ENCODE measurements at regions not wholly inside any gene's neighbourhood (a gene's known extent, or its start where the extent isn't known, plus 50 kb on each side); places are given as distances from the start of the nearest gene placed in this dataset.

- ATAC-seq: no peak
- peaks cover 3% of the 10 kb centered on the region for H3K27me3 ChIP-seq
- no peak overlapping the region for H3K27ac ChIP-seq
- no peaks in the 10 kb centered on the region for H3K4me1 ChIP-seq
- no peaks in the 10 kb centered on the region for H3K9me3 ChIP-seq
- no peaks in the 10 kb centered on the region for H3K36me3 ChIP-seq
- 40 to 81% methylated on average over 1 to 5 of the region's 5 CpGs for WGBS, 2 donors (ENCODE audit: low coverage in 1 of 2)
- TF ChIP-seq POLR2A (IDR thresholded peaks at IDR 0.05): no peak
- TF ChIP-seq POLR2AphosphoS5 (IDR thresholded peaks at IDR 0.05): no peak
- TF ChIP-seq, protein P1, sequence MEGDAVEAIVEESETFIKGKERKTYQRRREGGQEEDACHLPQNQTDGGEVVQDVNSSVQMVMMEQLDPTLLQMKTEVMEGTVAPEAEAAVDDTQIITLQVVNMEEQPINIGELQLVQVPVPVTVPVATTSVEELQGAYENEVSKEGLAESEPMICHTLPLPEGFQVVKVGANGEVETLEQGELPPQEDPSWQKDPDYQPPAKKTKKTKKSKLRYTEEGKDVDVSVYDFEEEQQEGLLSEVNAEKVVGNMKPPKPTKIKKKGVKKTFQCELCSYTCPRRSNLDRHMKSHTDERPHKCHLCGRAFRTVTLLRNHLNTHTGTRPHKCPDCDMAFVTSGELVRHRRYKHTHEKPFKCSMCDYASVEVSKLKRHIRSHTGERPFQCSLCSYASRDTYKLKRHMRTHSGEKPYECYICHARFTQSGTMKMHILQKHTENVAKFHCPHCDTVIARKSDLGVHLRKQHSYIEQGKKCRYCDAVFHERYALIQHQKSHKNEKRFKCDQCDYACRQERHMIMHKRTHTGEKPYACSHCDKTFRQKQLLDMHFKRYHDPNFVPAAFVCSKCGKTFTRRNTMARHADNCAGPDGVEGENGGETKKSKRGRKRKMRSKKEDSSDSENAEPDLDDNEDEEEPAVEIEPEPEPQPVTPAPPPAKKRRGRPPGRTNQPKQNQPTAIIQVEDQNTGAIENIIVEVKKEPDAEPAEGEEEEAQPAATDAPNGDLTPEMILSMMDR (IDR thresholded peaks at IDR 0.05): no peak
- no peak for TF ChIP-seq EP300 (IDR thresholded peaks at IDR 0.05)
- no peak overlapping the region for H3K4me3 ChIP-seq
Measured at GRCh38 chr2:117631152-117631945, 183.1 kb upstream of the DDX18 start.

DNA sequence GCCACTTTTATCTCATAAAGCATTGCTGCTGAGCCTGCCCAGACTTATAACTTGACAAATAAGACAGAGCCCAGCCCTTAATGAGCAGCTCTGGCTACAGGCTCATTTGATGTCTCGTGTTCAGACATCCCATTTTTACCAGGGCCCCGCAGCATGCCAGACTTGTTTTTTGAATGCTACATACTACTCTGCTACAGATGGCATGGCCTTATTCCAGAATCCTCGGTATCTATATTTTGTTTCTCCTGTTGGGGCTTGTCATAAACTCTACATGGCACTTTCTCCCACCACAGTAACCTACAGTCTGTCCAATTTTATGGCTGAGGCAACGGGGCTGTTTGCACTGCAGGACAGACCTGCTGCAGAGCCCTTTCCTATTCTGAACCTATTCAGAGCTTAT lies 179.0 kb upstream of the DDX18 start:
- H3K4me3 ChIP-seq: no peak overlapping the region
- no peak for ATAC-seq
- H3K27me3 ChIP-seq: peaks cover 3% of the 10 kb centered on the region
- 61 to 74% methylated on average over 4 of the region's 4 CpGs for WGBS, 2 donors (ENCODE audit: low coverage in 1 of 2)
- H3K27ac ChIP-seq: no peak overlapping the region
- TF ChIP-seq POLR2AphosphoS5 (IDR thresholded peaks at IDR 0.05): no peak
- TF ChIP-seq POLR2A (IDR thresholded peaks at IDR 0.05): no peak
- no peaks in the 10 kb centered on the region for H3K36me3 ChIP-seq
- no peaks in the 10 kb centered on the region for H3K9me3 ChIP-seq
- no peaks in the 10 kb centered on the region for H3K4me1 ChIP-seq

DNA sequence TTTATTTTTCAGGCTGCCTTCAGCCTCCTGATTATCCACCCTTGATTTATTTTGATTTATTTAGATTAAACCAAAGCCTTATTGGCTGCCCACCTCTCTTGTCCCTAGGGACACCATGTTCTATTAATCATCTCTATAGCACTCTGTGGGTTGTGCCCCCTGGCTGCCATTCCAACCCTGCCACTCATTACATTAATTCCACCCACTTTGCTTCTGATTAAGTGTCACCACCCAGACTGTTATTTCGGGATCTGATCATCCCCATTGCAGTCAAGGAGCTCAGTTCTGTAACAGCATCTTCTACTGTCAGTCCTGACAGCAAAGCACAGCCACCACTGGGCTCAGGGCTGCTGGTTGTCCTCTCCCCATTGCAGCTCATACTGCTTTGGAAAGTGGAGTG lies 175.1 kb upstream of the DDX18 start:
- H3K27me3 ChIP-seq: no peaks in the 10 kb centered on the region
- no CpG with 5 or more reads among the region's 1 CpG for WGBS, 2 donors (ENCODE audit: low coverage in 1 of 2)
- H3K9me3 ChIP-seq: no peaks in the 10 kb centered on the region
- ATAC-seq: no peak
- H3K27ac ChIP-seq: no peak overlapping the region
- no peak overlapping the region for H3K4me3 ChIP-seq
- no peaks in the 10 kb centered on the region for H3K36me3 ChIP-seq
- H3K4me1 ChIP-seq: no peaks in the 10 kb centered on the region
- no peak for TF ChIP-seq POLR2A (IDR thresholded peaks at IDR 0.05)
- TF ChIP-seq EP300 (IDR thresholded peaks at IDR 0.05): no peak
- no peak for TF ChIP-seq POLR2AphosphoS5 (IDR thresholded peaks at IDR 0.05)
- TF ChIP-seq, protein P1 (IDR thresholded peaks at IDR 0.05): no peak

GRCh38 chr2:117644403-117644802 lies 170.1 kb upstream of the DDX18 start:
- no peak overlapping the region for H3K27ac ChIP-seq
- no peaks in the 10 kb centered on the region for H3K36me3 ChIP-seq
- TF ChIP-seq, protein P1 (IDR thresholded peaks at IDR 0.05): no peak
- no peak for TF ChIP-seq POLR2A (IDR thresholded peaks at IDR 0.05)
- no peak for TF ChIP-seq POLR2AphosphoS5 (IDR thresholded peaks at IDR 0.05)
- TF ChIP-seq EP300 (IDR thresholded peaks at IDR 0.05): no peak
- no peaks in the 10 kb centered on the region for H3K4me1 ChIP-seq
- H3K9me3 ChIP-seq: no peaks in the 10 kb centered on the region
- no peak overlapping the region for H3K4me3 ChIP-seq
- 36 to 58% methylated on average over 3 of the region's 3 CpGs for WGBS, 2 donors (ENCODE audit: low coverage in 1 of 2)
- no peaks in the 10 kb centered on the region for H3K27me3 ChIP-seq
- ATAC-seq: no peak

DNA sequence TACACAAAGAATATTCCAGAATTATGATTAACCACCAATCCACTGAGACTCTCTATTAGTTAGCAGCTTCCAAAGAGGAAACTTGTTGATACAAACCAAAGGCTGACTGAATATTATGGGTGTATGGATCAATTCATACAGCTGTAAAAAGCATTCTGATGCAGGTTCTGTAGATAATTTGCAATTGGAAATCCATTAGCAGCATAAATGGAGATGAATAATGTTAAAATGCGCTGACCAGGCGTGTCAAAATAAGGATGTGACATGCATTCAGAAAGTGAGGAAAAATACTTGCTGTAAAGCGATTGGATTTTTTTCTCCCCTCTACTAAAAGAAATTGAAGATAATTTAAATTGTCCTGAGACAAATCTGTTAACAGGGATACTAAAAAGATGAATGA lies 169.0 kb upstream of the DDX18 start:
- Histone ChIP-seq H3K4me3 (no peak overlapping the region), H3K36me3 (no peaks in the 10 kb centered on the region), H3K4me1 (no peaks in the 10 kb centered on the region), H3K27ac (no peak overlapping the region), H3K9me3 (no peaks in the 10 kb centered on the region), H3K27me3 (no peaks in the 10 kb centered on the region)
- WGBS, 2 donors (ENCODE audit: low coverage in 1 of 2): 20 to 72% methylated on average over 2 to 3 of the region's 3 CpGs
- no peak for TF ChIP-seq POLR2AphosphoS5 (IDR thresholded peaks at IDR 0.05)
- TF ChIP-seq, protein P1 (IDR thresholded peaks at IDR 0.05): no peak
- TF ChIP-seq POLR2A (IDR thresholded peaks at IDR 0.05): no peak
- TF ChIP-seq EP300 (IDR thresholded peaks at IDR 0.05): no peak
- ATAC-seq: no peak

Data from gastroesophageal sphincter (tissue), 4 donors.